ENCODE measurements at regions not wholly inside any gene's neighbourhood (a gene's known extent, or its start where the extent isn't known, plus 50 kb on each side); places are given as distances from the start of the nearest gene placed in this dataset.
"Not testable (repeated sequence)": the region's sequence is repeated elsewhere in the genome, so short reads cannot be mapped to it uniquely, and the experiment has no call there.

GRCh38 chr18:61643884-61644647 lies 248.7 kb downstream of the RNF152 start:
- intact Hi-C loops (cut with DNase I) = loop anchor here (5.0 kb wide), 1 partner anchor 43 kb away; no protein-coding TSS in a partner anchor
- DNase-seq (ENCODE audit: low spot score) = no peak

- intact Hi-C loops (cut with DNase I) = loop anchor here (5.0 kb wide), 2 partner anchors 47 to 88 kb away; no protein-coding TSS in a partner anchor
- no peak for DNase-seq (ENCODE audit: low spot score)
These were observed 252.9 kb downstream of the RNF152 start for GRCh38 chr18:61639886-61640285.

GRCh38 chr18:61637905-61638595 lies 254.8 kb downstream of the RNF152 start:
- DNase-seq (ENCODE audit: low spot score) = no peak
- intact Hi-C loops (cut with DNase I) = loop anchor here (2.0 to 5.0 kb wide), 2 partner anchors 86 to 257 kb away; no protein-coding TSS in a partner anchor

- DNase-seq (ENCODE audit: low spot score) = no peak
- intact Hi-C loops (cut with DNase I) = loop anchor here (2.0 to 5.0 kb wide), 2 partner anchors 85 to 257 kb away; no protein-coding TSS in a partner anchor
These were observed 255.5 kb downstream of the RNF152 start for GRCh38 chr18:61637319-61637718.

- intact Hi-C loops (cut with DNase I) = loop anchor here (2.0 to 5.0 kb wide), 2 partner anchors 84 to 259 kb away; no protein-coding TSS in a partner anchor
- DNase-seq (ENCODE audit: low spot score) = no peak
These were observed 256.8 kb downstream of the RNF152 start for GRCh38 chr18:61635901-61636528.

GRCh38 chr18:61628085-61628484 lies 264.7 kb downstream of the RNF152 start:
- intact Hi-C loops (cut with DNase I) = no loop called here
- DNase-seq (ENCODE audit: low spot score) = no peak

GRCh38 chr18:61624631-61625030 lies 268.2 kb downstream of the RNF152 start:
- intact Hi-C loops (cut with DNase I); DNase-seq (ENCODE audit: low spot score): not testable (repeated sequence)

- DNase-seq (ENCODE audit: low spot score) = no peak
- intact Hi-C loops (cut with DNase I) = no loop called here
These were observed 273.0 kb downstream of the RNF152 start for GRCh38 chr18:61619783-61620182.

- intact Hi-C loops (cut with DNase I) = no loop called here
- no peak for DNase-seq (ENCODE audit: low spot score)
These were observed 274.0 kb downstream of the RNF152 start for GRCh38 chr18:61618816-61619215.

- intact Hi-C loops (cut with DNase I) = no loop called here
- no peak for DNase-seq (ENCODE audit: low spot score)
These were observed 276.6 kb downstream of the RNF152 start for GRCh38 chr18:61616111-61616610.

- DNase-seq (ENCODE audit: low spot score) = no peak
- intact Hi-C loops (cut with DNase I) = no loop called here
These were observed 279.3 kb downstream of the CDH20 start for GRCh38 chr18:61612517-61612916.

GRCh38 chr18:61609131-61609530 lies 275.9 kb downstream of the CDH20 start:
- intact Hi-C loops (cut with DNase I) = no loop called here
- DNase-seq (ENCODE audit: low spot score) = no peak

- intact Hi-C loops (cut with DNase I) = no loop called here
- DNase-seq (ENCODE audit: low spot score) = no peak
These were observed 275.1 kb downstream of the CDH20 start for GRCh38 chr18:61608316-61608715.

- intact Hi-C loops (cut with DNase I) = no loop called here
- DNase-seq (ENCODE audit: low spot score) = no peak
These were observed 274.6 kb downstream of the CDH20 start for GRCh38 chr18:61607867-61608266.

GRCh38 chr18:61606759-61607158 lies 273.5 kb downstream of the CDH20 start:
- intact Hi-C loops (cut with DNase I) = no loop called here
- DNase-seq (ENCODE audit: low spot score) = peak; percentile 89

- intact Hi-C loops (cut with DNase I) = no loop called here
- DNase-seq (ENCODE audit: low spot score) = no peak
These were observed 272.9 kb downstream of the CDH20 start for GRCh38 chr18:61606068-61606660.

GRCh38 chr18:61605376-61606067 lies 272.3 kb downstream of the CDH20 start:
- intact Hi-C loops (cut with DNase I) = no loop called here

More at GRCh38 chr18:61605376-61606067, 272.3 kb downstream of the CDH20 start:
- no peak for DNase-seq (ENCODE audit: low spot score)

Measured in cardiac septum (tissue), 1 donor.